Endodermal cell (in vitro differentiated cells): ENCODE measurements at regions not wholly inside any gene's neighbourhood (a gene's known extent, or its start where the extent isn't known, plus 50 kb on each side); places are given as distances from the start of the nearest gene placed in this dataset.
A peak's percentile ranks its signal among the peaks of the same experiment; 100 is the strongest.

Experiments used
- DNase-seq: peaks from one replicate; pipeline ENCODE4 v3.0.0-alpha.2; 2017
- H3K27ac ChIP-seq: 2 replicates; pipeline ENCODE4 v1.5.1; 2013; ENCODE audit warnings: mild to moderate bottlenecking, low read depth, low read length, moderate library complexity
- H3K27me3 ChIP-seq: 2 replicates; pipeline ENCODE4 v1.6.1; 2013; ENCODE audit warnings: mild to moderate bottlenecking, low read length, moderate library complexity; ENCODE audit not compliant: insufficient read depth, control insufficient read depth, poor library complexity, severe bottlenecking
- H3K36me3 ChIP-seq: 2 replicates; pipeline ENCODE4 v1.7.0; 2013; ENCODE audit warnings: mild to moderate bottlenecking, low read length, moderate library complexity; ENCODE audit not compliant: control insufficient read depth, insufficient read depth
- H3K4me1 ChIP-seq: one replicate; pipeline ENCODE4 v1.7.0; 2013; ENCODE audit warnings: low read length; ENCODE audit not compliant: control insufficient read depth, insufficient read depth
- H3K4me3 ChIP-seq: 2 replicates; pipeline ENCODE4 v1.5.1; 2013; ENCODE audit warnings: mild to moderate bottlenecking, low read length, moderate library complexity
- H3K9ac ChIP-seq: 2 replicates; pipeline ENCODE4 v1.6.1; 2013; ENCODE audit warnings: mild to moderate bottlenecking, low read length, moderate library complexity; ENCODE audit not compliant: poor library complexity, severe bottlenecking; ENCODE audit errors: extremely low read depth
- H3K9me3 ChIP-seq: 2 replicates; pipeline ENCODE4 v1.6.1; 2013; ENCODE audit warnings: mild to moderate bottlenecking, low read length, moderate library complexity; ENCODE audit not compliant: control insufficient read depth
- H3K27ac Mint-ChIP-seq: 2 replicates; pipeline ENCODE4 v1.8.0; 2020; ENCODE audit warnings: mixed read lengths
- H3K27me3 Mint-ChIP-seq: 2 replicates; pipeline ENCODE4 v1.8.0; 2021; ENCODE audit warnings: mild to moderate bottlenecking, mixed read lengths; ENCODE audit not compliant: insufficient read depth
- H3K36me3 Mint-ChIP-seq: 2 replicates; pipeline ENCODE4 v1.8.0; 2020; ENCODE audit warnings: low read depth, mixed read lengths
- H3K4me1 Mint-ChIP-seq: 2 replicates; pipeline ENCODE4 v1.8.0; 2020; ENCODE audit warnings: mixed read lengths
- H3K4me3 Mint-ChIP-seq: 2 replicates; pipeline ENCODE4 v1.8.0; 2020; ENCODE audit warnings: mild to moderate bottlenecking, moderate library complexity, mixed read lengths
- H3K9me3 Mint-ChIP-seq: 2 replicates; pipeline ENCODE4 v1.8.0; 2020; ENCODE audit warnings: mild to moderate bottlenecking, mixed read lengths
- WGBS, 2 experiments: methylation state at CpG; one replicate each; pipeline versions ENCODE4 v1.1.5 to v1.1.7; 2013; ENCODE audit warnings: missing lambda C conversion rate in 2 of 2, mixed read lengths in 1 of 2; ENCODE audit not compliant: insufficient coverage in 1 of 2, insufficient read length in 1 of 2; 5-methylcytosine and 5-hydroxymethylcytosine counted together
- TF ChIP-seq, protein P1 (sequence below): fragments of 200-600 bp; sonication (generic); conservative IDR thresholded peaks from 2 replicates; pipeline ENCODE4 v1.5.0; 2021; ENCODE audit warnings: antibody characterized with exemption, mild to moderate bottlenecking

DNA sequence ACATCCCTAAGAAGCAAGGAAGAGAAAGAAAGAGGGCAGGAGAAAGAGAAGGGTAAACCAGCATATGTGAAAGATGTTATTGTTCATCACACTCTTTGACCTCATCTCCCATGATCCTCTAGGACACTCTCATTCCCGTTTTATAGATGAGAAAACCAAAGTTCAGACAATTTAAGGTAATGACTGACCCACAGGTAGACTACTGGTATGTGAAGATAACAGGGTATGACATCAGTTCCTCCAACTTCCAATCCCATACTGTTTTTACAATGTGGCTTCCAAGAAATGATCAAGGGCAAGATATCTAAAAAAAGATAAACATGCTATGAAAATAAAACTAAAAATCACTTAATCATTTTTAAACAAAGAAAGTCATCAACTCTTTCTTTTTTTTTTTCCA is 95.2 kb upstream of the TNFSF4 start:
- no peaks in the 10 kb centered on the region for H3K27me3 Mint-ChIP-seq
- Histone ChIP-seq H3K4me1 (peaks cover 17% of the 10 kb centered on the region), H3K27me3 (no peaks in the 10 kb centered on the region), H3K4me3 (peak overlapping the region; percentile 16), H3K27ac (no peak overlapping the region), H3K36me3 (no peaks in the 10 kb centered on the region), H3K9ac (no peak overlapping the region), H3K9me3 (peaks cover 3% of the 10 kb centered on the region)
- H3K4me1 Mint-ChIP-seq, result peaks cover 40% of the 10 kb centered on the region
- H3K36me3 Mint-ChIP-seq, result no peaks in the 10 kb centered on the region
- WGBS, 2 experiments, result 86% methylated on average over 1 of the region's 1 CpG; no CpG with 5 or more reads in 1 of the 2 experiments
- H3K27ac Mint-ChIP-seq, result no peak overlapping the region
- TF ChIP-seq, protein P1, sequence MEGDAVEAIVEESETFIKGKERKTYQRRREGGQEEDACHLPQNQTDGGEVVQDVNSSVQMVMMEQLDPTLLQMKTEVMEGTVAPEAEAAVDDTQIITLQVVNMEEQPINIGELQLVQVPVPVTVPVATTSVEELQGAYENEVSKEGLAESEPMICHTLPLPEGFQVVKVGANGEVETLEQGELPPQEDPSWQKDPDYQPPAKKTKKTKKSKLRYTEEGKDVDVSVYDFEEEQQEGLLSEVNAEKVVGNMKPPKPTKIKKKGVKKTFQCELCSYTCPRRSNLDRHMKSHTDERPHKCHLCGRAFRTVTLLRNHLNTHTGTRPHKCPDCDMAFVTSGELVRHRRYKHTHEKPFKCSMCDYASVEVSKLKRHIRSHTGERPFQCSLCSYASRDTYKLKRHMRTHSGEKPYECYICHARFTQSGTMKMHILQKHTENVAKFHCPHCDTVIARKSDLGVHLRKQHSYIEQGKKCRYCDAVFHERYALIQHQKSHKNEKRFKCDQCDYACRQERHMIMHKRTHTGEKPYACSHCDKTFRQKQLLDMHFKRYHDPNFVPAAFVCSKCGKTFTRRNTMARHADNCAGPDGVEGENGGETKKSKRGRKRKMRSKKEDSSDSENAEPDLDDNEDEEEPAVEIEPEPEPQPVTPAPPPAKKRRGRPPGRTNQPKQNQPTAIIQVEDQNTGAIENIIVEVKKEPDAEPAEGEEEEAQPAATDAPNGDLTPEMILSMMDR, result no peak
- H3K9me3 Mint-ChIP-seq, result no peaks in the 10 kb centered on the region
- H3K4me3 Mint-ChIP-seq, result no peak overlapping the region
- DNase-seq, result no peak

DNA sequence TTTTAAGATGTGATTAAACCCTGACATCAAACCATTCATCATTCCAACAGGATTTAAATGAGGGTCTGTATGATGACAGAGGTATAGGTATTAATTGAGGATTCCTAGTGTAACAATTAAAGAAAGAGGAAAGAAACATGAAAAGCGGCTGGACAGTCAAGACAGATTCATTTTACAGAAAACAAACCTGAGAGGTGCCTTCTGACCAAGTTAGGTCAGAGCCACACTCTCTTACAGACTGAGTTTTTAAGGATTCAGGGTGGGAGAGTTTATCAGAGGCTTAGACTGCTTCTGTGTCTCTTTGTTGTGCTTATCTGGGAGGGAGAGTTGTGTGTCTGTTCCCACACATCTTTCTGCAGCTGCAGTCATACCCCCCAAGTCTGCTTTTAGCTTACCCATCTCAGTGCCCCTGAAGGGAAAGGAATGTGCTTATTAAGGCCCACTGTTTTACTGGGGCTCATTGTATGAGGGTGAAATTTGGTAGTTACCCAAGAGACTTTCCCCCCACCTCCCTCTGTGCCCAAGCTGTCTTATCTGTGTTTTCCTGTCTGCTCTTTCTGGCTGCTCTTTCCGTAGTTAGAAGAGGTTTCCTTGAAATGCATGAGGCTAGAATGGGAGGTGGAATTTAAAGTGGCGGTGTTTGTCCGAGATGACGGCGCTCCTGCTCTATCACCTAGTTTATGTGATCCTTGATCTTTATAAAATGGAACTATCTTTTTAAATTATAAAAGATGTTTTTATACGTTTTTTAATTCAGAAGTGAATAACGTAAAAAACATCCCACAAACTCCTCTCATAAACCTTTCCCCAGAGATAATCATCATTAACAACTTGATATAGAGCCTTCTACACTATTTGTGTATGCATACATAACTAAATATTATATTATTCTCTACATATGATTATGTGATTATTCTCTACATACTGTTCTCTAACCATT is 96.0 kb upstream of the TNFSF4 start:
- Mint-ChIP-seq H3K27ac (peak overlapping the region; percentile 98), H3K36me3 (no peaks in the 10 kb centered on the region), H3K9me3 (no peaks in the 10 kb centered on the region), H3K4me3 (peak overlapping the region; percentile 30), H3K27me3 (no peaks in the 10 kb centered on the region), H3K4me1 (peaks cover 40% of the 10 kb centered on the region)
- peaks cover 17% of the 10 kb centered on the region for H3K4me1 ChIP-seq
- DNase-seq, result peak; percentile 68
- no peaks in the 10 kb centered on the region for H3K36me3 ChIP-seq
- peak overlapping the region; percentile 50 for H3K27ac ChIP-seq
- TF ChIP-seq, protein P1, result no peak
- peak overlapping the region; percentile 37 for H3K9ac ChIP-seq
- H3K4me3 ChIP-seq, result peak overlapping the region; percentile 16
- H3K27me3 ChIP-seq, result no peaks in the 10 kb centered on the region
- WGBS, 2 experiments, result 50 to 83% methylated on average over 1 to 8 of the region's 8 CpGs
- H3K9me3 ChIP-seq, result peaks cover 5% of the 10 kb centered on the region

DNA sequence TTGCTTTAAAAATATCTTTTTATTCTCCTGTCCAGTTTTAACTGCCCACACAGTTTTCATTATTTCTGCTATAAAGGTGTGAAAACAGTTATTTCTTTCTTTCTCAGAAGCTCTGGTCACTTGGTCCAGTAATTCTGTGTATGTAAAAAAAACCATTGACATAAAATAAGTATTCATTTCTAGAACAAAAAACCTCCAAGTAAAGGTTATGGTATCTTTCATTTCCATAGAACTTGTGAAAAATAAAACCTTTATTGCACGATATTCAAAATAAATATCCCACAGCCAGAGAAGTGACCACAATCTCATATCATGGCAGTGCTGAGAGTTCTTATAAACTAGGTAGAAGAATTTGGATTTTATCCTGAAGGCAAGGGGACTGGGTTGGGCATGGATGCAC is 96.9 kb upstream of the TNFSF4 start:
- no peak for DNase-seq
- Mint-ChIP-seq H3K9me3 (peaks cover 2% of the 10 kb centered on the region), H3K4me3 (no peak overlapping the region), H3K27ac (peak overlapping the region; percentile 21), H3K4me1 (peaks cover 37% of the 10 kb centered on the region), H3K27me3 (no peaks in the 10 kb centered on the region), H3K36me3 (no peaks in the 10 kb centered on the region)
- TF ChIP-seq, protein P1, result no peak
- Histone ChIP-seq H3K27ac (no peak overlapping the region), H3K27me3 (no peaks in the 10 kb centered on the region), H3K4me3 (no peak overlapping the region), H3K4me1 (peaks cover 17% of the 10 kb centered on the region), H3K36me3 (no peaks in the 10 kb centered on the region), H3K9ac (no peak overlapping the region), H3K9me3 (peaks cover 5% of the 10 kb centered on the region)
- 44% methylated on average over 1 of the region's 1 CpG; no CpG with 5 or more reads in 1 of the 2 experiments for WGBS, 2 experiments
